Stimulated activated CD8-positive, alpha-beta memory T cell treated with anti-CD3 and anti-CD28 coated beads, Interleukin-15, amount 100 ng/mL, for 48 hours (primary cell): ENCODE measurements at regions not wholly inside any gene's neighbourhood (a gene's known extent, or its start where the extent isn't known, plus 50 kb on each side); places are given as distances from the start of the nearest gene placed in this dataset.
"Not testable (repeated sequence)": the region's sequence is repeated elsewhere in the genome, so short reads cannot be mapped to it uniquely, and the experiment has no call there.

ENCODE experiments used
- DNase-seq, 2 donors: peaks; one replicate each; pipeline ENCODE4 v3.0.0-alpha.2; 2020; ENCODE audit warnings: low read depth in 2 of 2

DNA sequence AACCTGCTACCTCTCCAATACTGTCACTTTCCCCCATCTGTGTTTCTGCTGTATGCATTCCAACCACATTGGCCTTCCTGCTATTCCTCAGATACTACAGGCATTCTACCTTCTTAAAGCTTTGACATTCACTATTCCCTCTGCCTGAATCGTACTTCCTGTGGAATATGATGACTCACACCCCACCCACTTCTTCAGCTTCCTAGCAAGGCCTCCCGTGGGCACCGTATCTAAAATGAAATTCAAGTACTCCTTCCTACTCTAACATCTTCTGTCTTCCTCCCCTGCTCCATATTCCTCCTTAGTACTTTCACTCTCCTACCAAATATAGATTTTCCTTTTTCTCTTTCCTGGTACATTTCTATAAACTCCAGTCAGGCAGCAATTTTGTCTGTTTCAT lies 710.4 kb downstream of the RNF144A start:
- DNase-seq: no peak

DNA sequence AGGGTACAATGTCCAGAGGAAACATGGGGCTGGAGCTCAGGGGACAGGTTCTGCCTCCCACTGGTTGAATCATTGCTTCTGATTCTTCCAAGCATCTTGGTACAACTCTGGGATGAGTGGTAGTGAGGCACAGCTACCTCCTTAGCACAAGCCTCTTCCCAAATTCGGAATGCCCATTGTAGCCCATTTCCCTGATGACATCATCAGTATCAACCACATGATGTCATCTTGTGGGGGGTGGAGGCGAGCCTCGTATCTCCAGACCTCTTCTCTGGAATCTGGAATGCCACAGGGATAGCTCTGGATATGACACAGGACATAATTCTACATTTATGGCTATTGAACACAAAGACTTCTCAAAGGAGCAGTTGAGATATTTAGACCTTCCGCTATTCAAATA lies 715.2 kb downstream of the RNF144A start:
- DNase-seq: no peak

DNA sequence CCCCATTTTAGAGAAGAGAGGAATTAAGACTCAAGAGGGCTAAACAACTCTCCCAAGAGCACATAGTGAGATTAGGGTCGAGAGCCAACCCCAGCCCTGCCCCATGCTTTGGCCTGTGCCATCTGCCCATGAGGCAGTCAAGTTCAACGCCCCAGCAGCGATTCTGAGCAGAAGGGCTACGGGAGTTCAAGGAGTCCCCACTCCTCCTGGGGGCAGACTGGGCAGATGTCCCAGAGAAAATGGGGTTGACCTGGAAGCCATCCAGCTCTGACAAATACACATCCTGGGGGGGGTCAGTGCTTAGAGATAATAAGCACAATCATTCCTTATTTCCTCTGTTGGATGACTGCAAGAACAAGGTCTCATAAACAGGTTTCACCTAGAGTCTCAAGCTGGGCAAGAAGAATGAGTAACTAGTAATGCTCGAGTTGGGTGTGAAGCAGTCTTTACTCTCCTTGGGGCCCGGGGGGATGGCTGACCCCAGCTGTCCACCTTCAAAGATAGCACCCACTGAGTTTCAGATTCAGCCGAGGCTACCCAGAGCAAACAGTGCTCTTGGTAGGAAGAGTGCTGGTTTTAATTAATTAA lies 716.4 kb downstream of the RNF144A start:
- DNase-seq: no peak

- no peak for DNase-seq
These were observed 717.2 kb downstream of the RNF144A start for GRCh38 chr2:7634409-7634808.

- DNase-seq: no peak
These were observed 722.3 kb downstream of the RNF144A start for GRCh38 chr2:7639476-7639875.

DNA sequence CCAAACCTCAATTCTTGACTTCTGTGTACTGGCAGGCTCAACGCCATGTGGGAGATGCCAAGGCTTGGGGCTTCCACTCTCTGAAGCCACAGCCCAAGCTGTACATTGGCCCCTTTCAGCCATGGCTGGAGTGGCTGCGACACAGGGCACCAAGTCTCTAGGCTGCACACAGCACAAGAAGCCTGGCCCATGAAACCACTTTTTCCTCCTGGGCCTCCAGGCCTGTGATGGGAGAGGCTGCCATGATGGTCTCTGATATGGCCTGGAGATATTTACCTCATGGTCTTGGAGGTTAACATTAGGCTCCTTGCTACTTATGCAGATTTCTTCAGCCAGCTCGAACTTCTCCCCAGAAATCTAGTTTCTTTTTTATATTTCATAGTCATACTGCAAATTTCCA lies 724.1 kb downstream of the RNF144A start:
- not testable (repeated sequence) for DNase-seq

GRCh38 chr2:7646024-7646423 lies 728.8 kb downstream of the RNF144A start:
- no peak for DNase-seq

- DNase-seq: no peak
These were observed 729.4 kb downstream of the RNF144A start for GRCh38 chr2:7646661-7647060.

DNA sequence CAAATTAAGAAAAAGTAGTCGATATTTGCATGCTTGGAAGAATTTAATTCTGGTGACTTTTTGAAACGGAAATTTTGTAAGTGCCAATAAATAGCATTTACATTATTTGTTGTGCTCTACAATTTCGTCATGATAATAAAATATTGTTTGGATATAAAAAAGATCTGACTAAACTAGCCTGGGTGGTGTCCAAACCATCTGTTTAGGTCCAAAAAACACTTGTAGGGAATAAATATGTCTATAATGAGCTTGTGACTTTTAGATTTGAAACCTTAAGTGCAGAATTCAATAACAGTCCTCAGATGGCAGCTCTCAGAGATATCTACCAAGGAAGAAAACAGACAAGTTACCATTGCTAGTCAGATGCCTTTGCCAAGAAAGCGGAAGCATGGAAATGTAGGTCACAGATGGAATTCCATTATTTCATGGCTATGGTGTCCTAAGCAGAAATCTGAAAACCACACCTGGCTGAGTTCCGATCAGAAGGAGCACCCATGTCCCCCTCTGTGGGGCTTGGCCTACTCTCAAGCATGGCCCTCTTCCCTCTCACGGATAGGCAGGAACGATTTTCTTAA lies 731.1 kb downstream of the RNF144A start:
- no peak for DNase-seq

DNA sequence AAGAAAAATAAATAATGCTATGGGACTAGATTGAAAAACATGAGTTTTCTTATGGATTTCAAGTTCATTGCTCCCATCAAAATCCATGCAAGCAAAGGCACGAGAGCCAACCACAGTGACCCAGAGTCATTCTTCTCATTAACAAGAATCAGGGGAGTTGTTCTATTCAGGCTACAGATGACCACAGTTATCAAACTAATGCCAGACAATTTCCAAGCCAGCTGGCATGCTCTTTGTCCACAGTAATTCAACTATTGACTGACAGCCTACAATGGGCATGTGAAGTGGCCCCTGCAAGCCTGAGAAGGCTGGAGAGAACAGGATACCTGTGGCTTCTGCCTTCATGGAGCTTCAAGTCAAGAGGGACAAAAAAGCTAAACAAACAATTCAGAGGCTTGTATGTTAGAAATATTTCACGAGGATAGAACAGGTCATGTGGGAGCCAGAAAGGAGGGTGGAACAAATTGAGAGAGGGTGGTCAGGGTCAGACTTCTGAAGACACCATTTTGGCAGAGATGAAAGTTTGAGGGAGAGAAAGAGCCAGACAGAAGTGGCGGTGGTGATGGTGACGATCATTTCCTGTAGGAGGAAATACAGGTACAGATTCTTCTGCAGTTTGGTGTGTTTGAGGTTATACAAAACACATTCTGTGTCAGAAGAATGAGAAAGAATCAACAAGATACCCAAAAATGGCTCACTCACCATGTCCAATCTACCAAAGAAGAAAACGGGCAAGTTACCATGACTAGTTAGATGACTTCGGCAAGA lies 732.4 kb downstream of the RNF144A start:
- DNase-seq: no peak

- no peak for DNase-seq
These were observed 736.4 kb downstream of the RNF144A start for GRCh38 chr2:7653617-7654016.

- no peak for DNase-seq
These were observed 738.4 kb downstream of the RNF144A start for GRCh38 chr2:7655629-7656028.

GRCh38 chr2:7657526-7657925 lies 740.3 kb downstream of the RNF144A start:
- not testable (repeated sequence) for DNase-seq

- no peak for DNase-seq
These were observed 741.3 kb downstream of the RNF144A start for GRCh38 chr2:7658486-7658885.

GRCh38 chr2:7660816-7661215 lies 743.6 kb downstream of the RNF144A start:
- no peak for DNase-seq

- no peak for DNase-seq
These were observed 744.3 kb downstream of the RNF144A start for GRCh38 chr2:7661502-7661901.

GRCh38 chr2:7665880-7666279 lies 748.7 kb downstream of the RNF144A start:
- DNase-seq: no peak

DNA sequence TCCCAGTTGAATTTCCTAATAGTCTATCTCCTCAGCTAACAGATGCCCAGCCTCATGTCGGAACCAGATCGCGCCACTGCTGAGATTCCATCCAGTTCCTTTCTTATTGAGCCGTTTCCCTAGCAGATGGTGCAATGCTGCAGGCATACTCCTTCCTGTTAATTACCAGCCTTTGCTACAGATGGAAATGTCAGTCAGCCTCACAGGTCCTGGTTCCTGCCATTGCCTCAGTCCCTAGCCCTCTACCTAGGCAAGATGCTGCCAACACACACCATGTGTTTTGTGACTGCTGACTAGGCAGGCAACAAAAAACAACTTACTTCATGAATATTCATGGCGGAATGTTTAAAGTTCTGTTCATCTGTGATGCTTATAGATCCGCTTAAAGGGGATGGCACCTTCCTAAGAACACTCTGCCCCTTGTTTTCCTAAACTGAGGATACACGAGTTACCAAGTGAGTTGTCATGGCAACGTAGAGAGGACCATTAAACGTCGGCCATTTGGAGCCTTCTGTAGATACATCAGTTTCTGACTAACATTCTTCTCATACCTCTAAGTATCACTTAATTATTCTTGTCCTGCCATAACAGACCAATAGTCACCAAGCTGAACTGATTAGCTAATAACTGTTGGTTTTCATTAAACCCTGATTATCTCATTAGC lies 749.5 kb downstream of the RNF144A start:
- DNase-seq: no peak

- no peak for DNase-seq
These were observed 750.1 kb downstream of the RNF144A start for GRCh38 chr2:7667260-7667757.

DNA sequence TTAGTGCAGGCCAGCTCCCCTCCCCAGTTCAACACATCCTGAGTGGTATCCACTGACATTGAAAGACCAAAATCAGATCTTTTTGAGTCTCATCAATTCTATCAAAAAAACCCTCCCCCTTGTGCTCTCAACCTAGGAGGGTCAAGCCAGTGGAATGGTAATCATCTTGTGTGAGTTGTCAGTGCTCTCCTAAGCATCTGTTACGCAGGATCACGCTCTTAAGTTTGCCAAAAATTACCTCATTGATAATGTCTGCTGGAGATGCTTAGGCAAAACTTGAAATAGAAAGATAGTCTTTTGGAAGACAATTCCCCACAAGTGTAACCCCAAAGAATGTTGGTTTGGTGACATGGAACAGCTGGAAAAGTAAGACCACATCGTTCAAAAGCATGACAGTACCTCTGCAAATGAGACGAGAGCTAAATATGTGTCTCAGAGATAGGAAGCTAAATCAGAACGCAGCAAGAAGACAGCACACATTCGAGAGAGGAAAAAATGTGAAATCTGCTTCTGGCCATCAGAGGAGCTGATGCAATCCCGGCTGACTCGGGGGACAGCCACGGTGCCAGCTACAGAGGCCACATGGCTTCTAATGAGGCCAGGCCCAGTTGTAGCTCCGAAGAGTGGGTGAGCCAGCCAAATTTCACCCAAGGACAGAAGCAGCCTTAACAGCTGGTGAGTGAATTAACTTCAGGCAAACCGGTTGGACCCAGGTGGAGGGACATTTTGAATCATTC lies 753.9 kb downstream of the RNF144A start:
- DNase-seq: no peak

DNA sequence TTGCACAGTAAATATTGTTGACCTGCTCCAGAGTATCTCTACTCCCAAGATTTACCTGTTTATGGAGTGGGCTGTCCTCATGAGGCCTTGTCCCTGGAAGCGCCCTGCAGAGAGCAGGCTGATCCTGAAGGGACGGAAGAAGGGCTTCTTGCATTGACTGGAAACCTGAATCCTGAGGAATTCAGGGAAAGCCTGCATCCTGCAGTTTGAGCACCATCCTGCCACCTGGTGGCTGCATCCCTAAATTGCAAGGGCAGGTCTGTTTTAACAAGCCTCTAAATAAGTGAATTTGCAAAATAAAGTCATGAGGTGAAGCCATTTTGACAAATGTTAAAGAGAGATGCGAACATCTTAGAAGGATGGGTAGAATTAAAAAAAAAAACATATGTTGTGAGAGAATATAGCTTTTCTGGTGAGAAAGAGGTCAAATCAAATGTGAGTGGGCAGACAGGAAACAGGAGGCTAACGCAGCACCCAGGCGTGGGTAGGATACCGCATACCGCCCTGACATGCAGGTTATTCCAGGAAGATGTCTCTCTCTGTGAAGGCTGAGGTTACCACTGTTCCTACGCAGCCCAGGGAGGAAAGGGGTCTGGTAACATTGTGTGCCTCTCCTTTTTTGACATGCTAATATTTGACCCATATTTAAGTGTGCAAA lies 754.9 kb downstream of the RNF144A start:
- peak; percentile 63 to 67 for DNase-seq
